Aorta (tissue), 5 donors: ENCODE measurements at regions not wholly inside any gene's neighbourhood (a gene's known extent, or its start where the extent isn't known, plus 50 kb on each side); places are given as distances from the start of the nearest gene placed in this dataset.
"Not testable (repeated sequence)": the region's sequence is repeated elsewhere in the genome, so short reads cannot be mapped to it uniquely, and the experiment has no call there.

Experiments used
- ATAC-seq: fragments of 200-7000 bp; cut with Tn5 transposase; one replicate; pipeline ENCODE4 v1.9.1; 2022; ENCODE audit warnings: moderate library complexity; ENCODE audit not compliant: low FRiP score
- DNase-seq, 2 donors: peaks; one replicate each; pipeline ENCODE4 v3.0.0-alpha.2; 2020
- H3K27ac ChIP-seq, 2 donors: one replicate each; pipeline ENCODE4 v1.5.1; 2013; ENCODE audit warnings: low read length in 2 of 2, mild to moderate bottlenecking in 2 of 2, moderate library complexity in 2 of 2, control low read depth in 1 of 2, inconsistent platforms in 1 of 2, low read depth in 1 of 2
- H3K27me3 ChIP-seq, 2 donors: one replicate each; pipeline ENCODE4 v1.6.1; 2013; ENCODE audit warnings: control low read depth in 1 of 2, low read length in 1 of 2, mild to moderate bottlenecking in 1 of 2, moderate library complexity in 1 of 2; ENCODE audit not compliant: insufficient read depth in 2 of 2, control insufficient read depth in 1 of 2
- H3K36me3 ChIP-seq, 2 donors: one replicate each; pipeline ENCODE4 v1.6.1; 2013; ENCODE audit warnings: control low read depth in 1 of 2, low read length in 1 of 2, mild to moderate bottlenecking in 1 of 2; ENCODE audit not compliant: insufficient read depth in 2 of 2, control insufficient read depth in 1 of 2
- H3K4me1 ChIP-seq, 2 donors: one replicate each; pipeline ENCODE4 v1.6.1; 2013; ENCODE audit warnings: low read length in 2 of 2, control low read depth in 1 of 2, mild to moderate bottlenecking in 1 of 2, moderate library complexity in 1 of 2; ENCODE audit not compliant: insufficient read depth in 2 of 2, control insufficient read depth in 1 of 2
- H3K4me3 ChIP-seq, 2 donors: one replicate each; pipeline ENCODE4 v1.5.1; 2013; ENCODE audit warnings: low read length in 2 of 2, control low read depth in 1 of 2, mild to moderate bottlenecking in 1 of 2
- H3K9me3 ChIP-seq: one replicate; pipeline ENCODE4 v1.6.1; 2013; ENCODE audit warnings: mild to moderate bottlenecking, low read length; ENCODE audit not compliant: control insufficient read depth
- WGBS, 2 donors: extraction: QIAGEN DNeasy Blood & Tissue Kit; methylation state at CpG; one replicate each; pipeline ENCODE4 v1.1.7; 2013; 5-methylcytosine and 5-hydroxymethylcytosine counted together
- intact Hi-C, 2 donors: fragments of 100-400 bp; cut with DNase I; formaldehyde crosslinking; loops; one replicate each; pipeline versions ENCODE4 v1.14.2 to v1.15.0; 2022
- donor health status: healthy with polysubstance abuse.
- donor health status: Bipolar disorder and iron deficiency.
- donor health status: DM: no; HTN: no; CAD: no.
- donor health status: DM: no; HTN: no; CAD: no.
- donor health status: DM: yes; HTN: yes; CAD: no.

- peak in 1 of 2 donors; percentile 55 for DNase-seq
- H3K36me3 ChIP-seq = no peaks in the 10 kb centered on the region
- no peaks in the 10 kb centered on the region for H3K9me3 ChIP-seq
- H3K27me3 ChIP-seq = no peaks in the 10 kb centered on the region
- intact Hi-C loops = loop anchor here (1.0 to 5.0 kb wide), 4 partner anchors 102 to 143 kb away; no protein-coding TSS in a partner anchor
- H3K4me1 ChIP-seq = no peaks in the 10 kb centered on the region
- H3K27ac ChIP-seq = no peak overlapping the region
- no peak overlapping the region for H3K4me3 ChIP-seq
- ATAC-seq = no peak
- WGBS, 2 donors = 20% methylated on average over 35 to 40 of the region's 40 CpGs
These were observed 62.2 kb downstream of the CCNE1 start for GRCh38 chr19:29873801-29874575.

- peak in 1 of 2 donors; percentile 49 for DNase-seq
These were observed 64.1 kb downstream of the CCNE1 start for GRCh38 chr19:29875931-29876330.

GRCh38 chr19:29876414-29876813, 64.6 kb downstream of the CCNE1 start:
- Histone ChIP-seq H3K27ac (no peak overlapping the region), H3K4me3 (no peak overlapping the region), H3K9me3 (no peaks in the 10 kb centered on the region), H3K27me3 (no peaks in the 10 kb centered on the region), H3K4me1 (no peaks in the 10 kb centered on the region), H3K36me3 (no peaks in the 10 kb centered on the region)
- peak in 1 of 2 donors; percentile 41 for DNase-seq
- intact Hi-C loops = no loop called here
- no peak for ATAC-seq
- 56 to 57% methylated on average over 6 of the region's 6 CpGs for WGBS, 2 donors

More at GRCh38 chr19:29875931-29876330, 64.1 kb downstream of the CCNE1 start:
- Histone ChIP-seq H3K27ac (no peak overlapping the region), H3K27me3 (no peaks in the 10 kb centered on the region), H3K9me3 (no peaks in the 10 kb centered on the region), H3K4me3 (no peak overlapping the region), H3K4me1 (no peaks in the 10 kb centered on the region), H3K36me3 (no peaks in the 10 kb centered on the region)
- intact Hi-C loops = no loop called here
- ATAC-seq = no peak
- WGBS, 2 donors = 81 to 82% methylated on average over 7 of the region's 7 CpGs

GRCh38 chr19:29876908-29877307, 65.1 kb downstream of the CCNE1 start:
- H3K4me1 ChIP-seq, DNase-seq, H3K27me3 ChIP-seq, H3K27ac ChIP-seq, H3K4me3 ChIP-seq, ATAC-seq, intact Hi-C loops, H3K36me3 ChIP-seq, H3K9me3 ChIP-seq: not testable (repeated sequence)
- 79 to 84% methylated on average over 4 of the region's 4 CpGs for WGBS, 2 donors

GRCh38 chr19:29878973-29879654, 62.9 kb upstream of the URI1 start:
- ATAC-seq (peak; percentile 71), DNase-seq (peak in 1 of 2 donors; percentile 78)
- Histone ChIP-seq H3K27me3 (no peaks in the 10 kb centered on the region), H3K9me3 (no peaks in the 10 kb centered on the region), H3K4me1 (no peaks in the 10 kb centered on the region), H3K36me3 (no peaks in the 10 kb centered on the region), H3K4me3 (no peak overlapping the region), H3K27ac (no peak overlapping the region)
- WGBS, 2 donors = 50 to 57% methylated on average over 17 of the region's 17 CpGs
- intact Hi-C loops = no loop called here

GRCh38 chr19:29879655-29879974, 62.4 kb upstream of the URI1 start:
- Histone ChIP-seq H3K36me3 (no peaks in the 10 kb centered on the region), H3K27ac (no peak overlapping the region), H3K4me3 (no peak overlapping the region), H3K4me1 (no peaks in the 10 kb centered on the region), H3K9me3 (no peaks in the 10 kb centered on the region), H3K27me3 (no peaks in the 10 kb centered on the region)
- ATAC-seq = no peak
- DNase-seq = no peak
- 42 to 46% methylated on average over 7 of the region's 7 CpGs for WGBS, 2 donors
- intact Hi-C loops = no loop called here

DNA sequence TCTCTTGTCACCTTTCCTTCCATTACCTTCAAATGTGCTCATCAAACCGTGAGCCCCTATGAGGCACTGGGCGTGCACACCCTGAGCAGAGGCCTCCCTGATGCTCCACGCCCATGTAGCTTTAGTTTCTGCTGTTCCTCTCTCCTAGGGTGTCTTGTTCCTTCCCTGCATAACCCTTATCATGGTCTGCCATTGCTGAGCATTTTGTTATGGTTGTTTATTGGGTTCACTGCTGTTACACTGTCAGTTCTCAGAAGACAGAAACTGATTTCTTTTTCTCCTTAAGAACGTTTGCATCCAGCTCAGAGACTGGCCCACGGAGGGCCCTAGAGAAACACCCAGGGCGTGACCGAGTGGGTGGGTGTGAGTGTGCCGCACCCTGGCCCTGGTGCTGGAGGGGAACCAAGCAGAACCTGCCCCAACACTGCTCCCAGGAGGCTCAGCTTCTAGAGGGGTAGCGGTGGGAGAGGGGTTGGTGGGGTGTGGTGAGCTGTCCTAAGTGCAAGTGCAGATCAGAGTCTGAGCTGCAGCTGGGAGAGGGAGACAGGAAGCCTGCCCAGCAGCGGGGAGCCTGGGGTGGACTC, 61.4 kb upstream of the URI1 start:
- Histone ChIP-seq H3K36me3 (no peaks in the 10 kb centered on the region), H3K27ac (no peak overlapping the region), H3K27me3 (no peaks in the 10 kb centered on the region), H3K4me3 (no peak overlapping the region), H3K4me1 (no peaks in the 10 kb centered on the region), H3K9me3 (no peaks in the 10 kb centered on the region)
- ATAC-seq (no peak), DNase-seq (peak in 1 of 2 donors; percentile 38)
- intact Hi-C loops = no loop called here
- 64 to 69% methylated on average over 10 of the region's 10 CpGs for WGBS, 2 donors

DNA sequence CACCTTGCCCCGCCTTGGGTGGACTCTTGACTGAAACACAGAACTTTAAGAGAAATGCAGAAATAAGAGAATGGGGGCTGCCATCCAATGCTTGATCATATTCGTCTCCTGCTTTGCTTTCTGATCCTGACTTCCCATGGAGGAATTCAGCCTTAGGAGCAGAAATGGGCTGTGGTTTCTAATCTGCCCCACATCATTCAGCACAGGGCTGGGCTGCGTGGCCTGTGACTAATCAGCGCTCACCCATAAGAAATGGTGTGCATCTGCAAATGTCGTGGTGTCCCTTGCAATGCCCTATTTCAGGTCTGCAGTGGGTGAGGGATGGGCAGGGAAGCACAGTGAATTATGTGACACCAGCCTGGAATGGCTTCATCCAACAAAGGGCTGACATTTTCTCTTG, 60.7 kb upstream of the URI1 start:
- H3K36me3 ChIP-seq = no peaks in the 10 kb centered on the region
- H3K9me3 ChIP-seq = no peaks in the 10 kb centered on the region
- H3K27me3 ChIP-seq = no peaks in the 10 kb centered on the region
- H3K4me3 ChIP-seq = no peak overlapping the region
- peak in 1 of 2 donors; percentile 36 for DNase-seq
- intact Hi-C loops = no loop called here
- 79 to 80% methylated on average over 5 of the region's 5 CpGs for WGBS, 2 donors
- H3K27ac ChIP-seq = no peak overlapping the region
- no peak for ATAC-seq
- no peaks in the 10 kb centered on the region for H3K4me1 ChIP-seq
